DND-41 (cell line): ENCODE measurements at regions not wholly inside any gene's neighbourhood (a gene's known extent, or its start where the extent isn't known, plus 50 kb on each side); places are given as distances from the start of the nearest gene placed in this dataset.

Source experiments
- ATAC-seq: fragments of 200-7000 bp; cut with Tn5 transposase; 3 replicates; pipeline ENCODE4 v1.9.1; 2021; ENCODE audit warnings: low read depth; ENCODE audit not compliant: insufficient read depth
- DNase-seq: peaks from one replicate; pipeline ENCODE4 v3.0.0-alpha.2; 2020
- H2AFZ ChIP-seq: 2 replicates; pipeline ENCODE4 v1.6.0; 2012; ENCODE audit warnings: low read depth, low read length
- H3K27ac ChIP-seq: 2 replicates; pipeline ENCODE4 v1.5.1; 2012; ENCODE audit warnings: low read length, inconsistent platforms
- H3K27me3 ChIP-seq: fragments of 200-600 bp; sonication (generic); 2 replicates; pipeline ENCODE4 v1.6.0; 2012; ENCODE audit warnings: low read length, mild to moderate bottlenecking, inconsistent platforms; ENCODE audit not compliant: insufficient read depth, poor library complexity
- H3K36me3 ChIP-seq: 2 replicates; pipeline ENCODE4 v1.5.1; 2012; ENCODE audit warnings: low read length, inconsistent platforms; ENCODE audit not compliant: insufficient read depth
- H3K4me1 ChIP-seq: 2 replicates; pipeline ENCODE4 v1.5.1; 2012; ENCODE audit warnings: mild to moderate bottlenecking, low read length; ENCODE audit not compliant: insufficient read depth
- H3K4me2 ChIP-seq: 2 replicates; pipeline ENCODE4 v1.6.0; 2012; ENCODE audit warnings: mild to moderate bottlenecking, moderate library complexity, low read length, inconsistent platforms; ENCODE audit not compliant: insufficient read depth
- H3K4me3 ChIP-seq, 2 experiments: fragments of 200-600 bp in 1 of 2; shearing (Covaris generic) in 1 of 2; 2 replicates each; pipeline ENCODE4 v1.5.1; 2012 to 2016; ENCODE audit warnings: inconsistent platforms in 2 of 2, low read length in 2 of 2, mild to moderate bottlenecking in 2 of 2, low read depth in 1 of 2, moderate library complexity in 1 of 2
- H3K79me2 ChIP-seq: 2 replicates; pipeline ENCODE4 v1.6.0; 2012; ENCODE audit warnings: low read length, inconsistent platforms; ENCODE audit not compliant: insufficient read depth
- H3K9ac ChIP-seq: 2 replicates; pipeline ENCODE4 v1.6.0; 2012; ENCODE audit warnings: low read depth, mild to moderate bottlenecking, inconsistent platforms, low read length, moderate library complexity
- H3K9me3 ChIP-seq: 2 replicates; pipeline ENCODE4 v1.5.1; 2012; ENCODE audit warnings: low read length, moderate library complexity, mild to moderate bottlenecking, inconsistent platforms; ENCODE audit not compliant: insufficient read depth, severe bottlenecking
- H4K20me1 ChIP-seq: 2 replicates; pipeline ENCODE4 v1.6.0; 2012; ENCODE audit warnings: low read length; ENCODE audit not compliant: insufficient read depth
- CTCF ChIP-seq: IDR thresholded peaks from 2 replicates; pipeline ENCODE4 v1.5.1; 2012; ENCODE audit warnings: borderline replicate concordance, low read length, moderate library complexity, mild to moderate bottlenecking; ENCODE audit not compliant: poor library complexity, severe bottlenecking; ENCODE audit errors: extremely low read depth
- EZH2 ChIP-seq: IDR thresholded peaks from 3 replicates; pipeline ENCODE4 v1.6.1; 2012; ENCODE audit warnings: borderline replicate concordance, low read depth, mild to moderate bottlenecking, moderate library complexity, low read length, inconsistent platforms; ENCODE audit not compliant: severe bottlenecking

GRCh38 chr20:60869087-60869486 is 383.0 kb upstream of the CDH4 start:
- peaks cover 3% of the 10 kb centered on the region for H3K27me3 ChIP-seq
- no peaks in the 10 kb centered on the region for H3K9me3 ChIP-seq
- no peak overlapping the region for H3K4me2 ChIP-seq
- DNase-seq (no peak), ATAC-seq (no peak)
- no peaks in the 10 kb centered on the region for H3K79me2 ChIP-seq
- no peaks in the 10 kb centered on the region for H3K36me3 ChIP-seq
- H3K4me1 ChIP-seq, result 0 out of 2 replicates have a peak, but pooled peaks cover 7% of the 10 kb centered on the region
- no peak overlapping the region for H3K9ac ChIP-seq
- no peaks in the 10 kb centered on the region for H4K20me1 ChIP-seq
- H3K4me3 ChIP-seq, result no peak overlapping the region
- H3K27ac ChIP-seq, result no peak overlapping the region
- H2AFZ ChIP-seq, result no peak overlapping the region
- TF ChIP-seq CTCF (no peak), EZH2 (no peak)

DNA sequence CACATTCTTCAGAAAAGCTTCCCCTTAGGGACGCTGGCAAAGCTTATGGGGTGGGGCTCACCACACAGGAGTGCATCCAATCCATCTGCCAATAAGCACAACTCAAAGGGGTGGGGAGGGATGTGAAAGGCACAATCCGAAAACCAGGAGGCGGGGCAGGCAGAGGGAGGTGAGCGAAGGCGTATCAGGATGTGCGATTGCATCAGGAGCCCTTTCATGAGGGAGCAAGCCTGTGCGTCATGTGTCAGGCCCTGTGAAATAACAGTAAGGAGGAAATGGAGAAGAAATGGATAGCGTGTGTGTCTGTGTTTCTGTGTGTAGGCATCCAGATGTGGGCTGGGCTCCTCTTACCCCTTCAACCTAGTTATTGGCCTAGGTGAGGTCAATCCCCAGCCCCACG is 382.4 kb upstream of the CDH4 start:
- DNase-seq (no peak), ATAC-seq (no peak)
- no peak overlapping the region for H3K9ac ChIP-seq
- no peak overlapping the region for H3K4me2 ChIP-seq
- TF ChIP-seq EZH2 (no peak), CTCF (no peak)
- H3K36me3 ChIP-seq, result no peaks in the 10 kb centered on the region
- H2AFZ ChIP-seq, result no peak overlapping the region
- no peak overlapping the region for H3K4me3 ChIP-seq
- no peaks in the 10 kb centered on the region for H3K27me3 ChIP-seq
- H4K20me1 ChIP-seq, result no peaks in the 10 kb centered on the region
- H3K79me2 ChIP-seq, result no peaks in the 10 kb centered on the region
- no peak overlapping the region for H3K27ac ChIP-seq
- 0 out of 2 replicates have a peak, but pooled peaks cover 7% of the 10 kb centered on the region for H3K4me1 ChIP-seq
- no peaks in the 10 kb centered on the region for H3K9me3 ChIP-seq

DNA sequence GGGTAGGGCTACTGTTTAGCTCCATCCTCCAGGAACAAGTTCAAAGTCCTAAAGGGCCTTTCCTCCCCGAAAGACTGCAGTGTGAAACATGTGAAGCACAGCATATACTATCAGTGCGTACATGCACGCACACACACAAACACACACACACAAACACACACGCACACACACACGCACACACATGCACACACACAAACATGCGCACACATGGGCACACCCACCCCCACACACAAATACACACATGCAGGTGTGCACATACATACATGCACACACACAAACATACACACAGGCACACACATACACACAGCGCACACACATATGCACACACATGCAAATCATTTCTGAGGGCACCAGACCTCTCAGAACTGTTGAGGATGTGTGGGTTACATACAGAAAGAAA is 382.0 kb upstream of the CDH4 start:
- H3K9ac ChIP-seq, result no peak overlapping the region
- H2AFZ ChIP-seq, result no peak overlapping the region
- no peak for DNase-seq
- H3K9me3 ChIP-seq, result no peaks in the 10 kb centered on the region
- no peaks in the 10 kb centered on the region for H3K79me2 ChIP-seq
- no peak for ATAC-seq
- no peak overlapping the region for H3K27ac ChIP-seq
- no peak overlapping the region for H3K4me2 ChIP-seq
- H4K20me1 ChIP-seq, result no peaks in the 10 kb centered on the region
- no peaks in the 10 kb centered on the region for H3K27me3 ChIP-seq
- H3K4me1 ChIP-seq, result 0 out of 2 replicates have a peak, but pooled peaks cover 7% of the 10 kb centered on the region
- no peaks in the 10 kb centered on the region for H3K36me3 ChIP-seq
- TF ChIP-seq CTCF, result no peak
- TF ChIP-seq EZH2, result no peak
- no peak overlapping the region for H3K4me3 ChIP-seq

DNA sequence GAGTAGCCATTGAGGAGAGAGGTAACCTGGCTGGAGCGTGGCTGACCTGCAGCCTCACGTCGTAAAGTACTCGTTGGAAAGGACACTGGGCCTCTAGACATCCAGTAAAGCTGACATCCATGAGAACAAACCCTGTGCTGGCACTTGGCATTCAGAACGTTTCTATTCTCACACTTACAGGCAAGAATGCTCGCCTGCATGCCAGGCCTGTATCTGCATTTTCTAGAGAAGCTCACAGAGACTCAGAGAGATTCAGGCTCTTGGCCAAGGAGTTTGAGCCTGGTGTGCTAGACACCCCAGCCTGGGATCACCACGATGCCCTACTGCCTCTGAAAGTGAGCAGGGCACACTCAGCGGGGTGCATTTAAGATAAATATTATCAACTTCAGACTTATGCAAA is 379.8 kb upstream of the CDH4 start:
- 0 out of 2 replicates have a peak, but pooled peaks cover 7% of the 10 kb centered on the region for H3K4me1 ChIP-seq
- ATAC-seq (no peak), DNase-seq (no peak)
- H3K79me2 ChIP-seq, result no peaks in the 10 kb centered on the region
- H3K27ac ChIP-seq, result no peak overlapping the region
- H2AFZ ChIP-seq, result no peak overlapping the region
- no peaks in the 10 kb centered on the region for H3K9me3 ChIP-seq
- H3K36me3 ChIP-seq, result no peaks in the 10 kb centered on the region
- H3K9ac ChIP-seq, result no peak overlapping the region
- no peak overlapping the region for H3K4me3 ChIP-seq
- H3K4me2 ChIP-seq, result no peak overlapping the region
- no peaks in the 10 kb centered on the region for H4K20me1 ChIP-seq
- TF ChIP-seq EZH2 (no peak), CTCF (no peak)
- H3K27me3 ChIP-seq, result no peaks in the 10 kb centered on the region
